SK-N-SH (cell line): ENCODE measurements at regions not wholly inside any gene's neighbourhood (a gene's known extent, or its start where the extent isn't known, plus 50 kb on each side); places are given as distances from the start of the nearest gene placed in this dataset.

Experiments used
- CTCF ChIA-PET: fragments of 300-600, 350-600 bp; formaldehyde crosslinking; extraction: SDS; loops from one replicate; lab custom pipeline; 2021; lab: Yijun Ruan, JAX
- POLR2A ChIA-PET: fragments of 350-600 bp; sonication (Branson Sonifier 250); formaldehyde crosslinking; extraction: SDS; loops from one replicate; lab custom pipeline; 2020; ENCODE audit warnings: antibody characterized with exemption, inconsistent platforms; lab: Yijun Ruan, JAX
- DNase-seq: peaks from one replicate; pipeline ENCODE4 v3.0.0; 2012
- H2AFZ ChIP-seq: fragments of 200-600 bp; sonication (generic); 2 replicates; pipeline ENCODE4 v1.8.1; 2016; ENCODE audit warnings: antibody characterized with exemption, mild to moderate bottlenecking, low read depth
- H3F3A ChIP-seq: fragments of 200-600 bp; sonication (generic); replicated peaks from 2 replicates; pipeline ENCODE3; 2016; ENCODE audit warnings: antibody characterized with exemption, mild to moderate bottlenecking; ENCODE audit not compliant: insufficient read depth
- H3K27ac ChIP-seq, 2 experiments: fragments of 200-500 bp in 1 of 2; fragments of 200-600 bp in 1 of 2; sonication (Bioruptor generic) in 1 of 2; sonication (generic), shearing (Covaris generic) in 1 of 2; 2 replicates each; pipeline versions ENCODE4 v1.5.1 to v1.6.1; 2014 to 2016; ENCODE audit warnings: low read depth in 2 of 2, inconsistent platforms in 1 of 2, low read length in 1 of 2, mild to moderate bottlenecking in 1 of 2, mixed read lengths in 1 of 2
- H3K27me3 ChIP-seq: fragments of 200-600 bp; sonication (generic), shearing (Covaris generic); 2 replicates; pipeline ENCODE4 v1.6.1; 2016; ENCODE audit warnings: mixed run types; ENCODE audit not compliant: insufficient read depth
- H3K36me3 ChIP-seq, 2 experiments: fragments of 200-500 bp in 1 of 2; fragments of 200-600 bp in 1 of 2; sonication (Bioruptor generic) in 1 of 2; sonication (generic) in 1 of 2; replicated peaks in 1 of 2; 2 replicates each; pipeline versions ENCODE3 to v1.5.1; 2014 to 2016; ENCODE audit warnings: low read length in 1 of 2, mild to moderate bottlenecking in 1 of 2; ENCODE audit not compliant: insufficient read depth in 2 of 2, control insufficient read depth in 1 of 2
- H3K4me1 ChIP-seq, 2 experiments: fragments of 200-500 bp in 1 of 2; fragments of 200-600 bp in 1 of 2; sonication (Bioruptor generic) in 1 of 2; sonication (generic), shearing (Covaris generic) in 1 of 2; 2 replicates each; pipeline versions ENCODE4 v1.5.1 to v1.6.1; 2014 to 2016; ENCODE audit warnings: low read depth in 1 of 2, low read length in 1 of 2, mixed run types in 1 of 2; ENCODE audit not compliant: insufficient read depth in 2 of 2, control insufficient read depth in 1 of 2
- H3K4me2 ChIP-seq: fragments of 200-600 bp; sonication (generic), shearing (Covaris generic); 2 replicates; pipeline ENCODE4 v1.6.1; 2017; ENCODE audit warnings: mixed run types
- H3K4me3 ChIP-seq, 2 experiments: fragments of 200-500 bp in 1 of 2; fragments of 200-600 bp in 1 of 2; sonication (Bioruptor generic) in 1 of 2; sonication (generic), shearing (Covaris generic) in 1 of 2; 2 replicates each; pipeline versions ENCODE4 v1.5.1 to v1.8.1; 2014 to 2016; ENCODE audit warnings: low read depth in 2 of 2, inconsistent platforms in 1 of 2, low read length in 1 of 2, mild to moderate bottlenecking in 1 of 2, mixed read lengths in 1 of 2, moderate library complexity in 1 of 2
- H3K79me2 ChIP-seq: fragments of 200-600 bp; sonication (generic); 2 replicates; pipeline ENCODE4 v1.8.1; 2017; ENCODE audit warnings: mild to moderate bottlenecking; ENCODE audit not compliant: insufficient read depth
- H3K9ac ChIP-seq: fragments of 200-600 bp; sonication (generic); 2 replicates; pipeline ENCODE4 v1.6.1; 2017; ENCODE audit warnings: mixed run types
- H3K9me2 ChIP-seq: fragments of 200-600 bp; sonication (generic); 2 replicates; pipeline ENCODE4 v1.6.1; 2017; ENCODE audit warnings: mixed run types
- H3K9me3 ChIP-seq: fragments of 200-600 bp; sonication (generic); 2 replicates; pipeline ENCODE4 v1.6.1; 2017; ENCODE audit warnings: mixed run types, mild to moderate bottlenecking, moderate library complexity
- H4K20me1 ChIP-seq: fragments of 200-600 bp; sonication (generic); 2 replicates; pipeline ENCODE4 v1.6.1; 2017; ENCODE audit warnings: mild to moderate bottlenecking, mixed run types; ENCODE audit not compliant: insufficient read depth
- CHD2 ChIP-seq: fragments of 150-350 bp; IDR thresholded peaks from 2 replicates; pipeline ENCODE4 v1.6.1; 2018; ENCODE audit warnings: low read length; ENCODE audit not compliant: partially characterized antibody
- ELF1 ChIP-seq: IDR thresholded peaks from 2 replicates; pipeline ENCODE4 v1.4.0; 2012
- EP300 ChIP-seq, 2 experiments: IDR thresholded peaks; 2 replicates each; pipeline versions ENCODE4 v1.4.0 to v1.6.1; 2012; ENCODE audit warnings: borderline replicate concordance in 1 of 2, low read depth in 1 of 2, low read length in 1 of 2
- EZH2phosphoT487 ChIP-seq: fragments of 200-600 bp; sonication (generic); IDR thresholded peaks from 2 replicates; pipeline ENCODE4 v1.6.1; 2017; ENCODE audit warnings: low read depth, mixed run types, mild to moderate bottlenecking, antibody characterized with exemption, moderate library complexity, borderline replicate concordance
- FOSL2 ChIP-seq: IDR thresholded peaks from 2 replicates; pipeline ENCODE4 v1.4.0; 2012; ENCODE audit warnings: low read depth, mild to moderate bottlenecking, moderate library complexity, borderline replicate concordance
- GABPA ChIP-seq: IDR thresholded peaks from 2 replicates; pipeline ENCODE4 v1.4.0; 2012; ENCODE audit warnings: low read depth, mild to moderate bottlenecking
- POLR2AphosphoS5 ChIP-seq: IDR thresholded peaks from 2 replicates; pipeline ENCODE4 v1.6.1; 2012; ENCODE audit warnings: low read depth, low read length
- RFX5 ChIP-seq: IDR thresholded peaks from 2 replicates; pipeline ENCODE4 v1.6.1; 2012; ENCODE audit warnings: mild to moderate bottlenecking, improper control_type of control experiment, low read length
- SIN3A ChIP-seq: IDR thresholded peaks from 2 replicates; pipeline ENCODE4 v1.6.1; 2012; ENCODE audit warnings: low read depth, mild to moderate bottlenecking, low read length, moderate library complexity, borderline replicate concordance
- TCF12 ChIP-seq: IDR thresholded peaks from 2 replicates; pipeline ENCODE4 v1.4.0; 2012
- USF1 ChIP-seq: IDR thresholded peaks from 2 replicates; pipeline ENCODE4 v1.4.0; 2012; ENCODE audit warnings: low read depth, borderline replicate concordance
- WGBS: methylation state at CpG from one replicate; pipeline ENCODE4 v1.1.6; 2017; ENCODE audit warnings: low lambda C conversion rate; 5-methylcytosine and 5-hydroxymethylcytosine counted together

DNA sequence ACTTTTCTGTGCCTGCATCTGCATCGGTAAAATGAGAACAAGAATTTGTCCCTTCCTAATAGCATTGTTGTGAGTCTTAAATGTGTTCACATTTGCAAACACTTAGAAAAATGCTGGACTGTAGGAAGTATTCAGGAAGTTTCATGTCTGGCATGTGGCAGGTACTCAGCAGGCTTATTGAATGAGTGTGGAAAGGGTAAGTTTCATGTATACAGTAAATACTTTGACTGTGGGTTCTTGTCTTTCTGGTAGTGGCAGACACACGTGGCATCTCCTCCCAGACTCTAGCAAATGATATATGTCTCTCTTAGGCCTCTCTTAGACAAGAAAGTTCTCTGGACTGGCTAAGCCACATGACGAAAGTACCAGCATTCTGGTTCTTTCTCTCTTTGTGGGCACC, 179.2 kb downstream of the C11orf91 start:
- CTCF ChIA-PET: no interaction called here
- H3K79me2 ChIP-seq: peaks cover 97% of the 10 kb centered on the region

GRCh38 chr11:33520112-33520511, 180.5 kb downstream of the C11orf91 start:
- Histone ChIP-seq H3K4me3 (no peak overlapping the region), H4K20me1 (peaks cover 9% of the 10 kb centered on the region; the same call in 1 of the 2 replicates), H3K4me2 (no peak overlapping the region)
- TF ChIP-seq CHD2 (no peak), GABPA (no peak), EP300 (IDR thresholded peaks at IDR 0.05; ENCODE audit: borderline replicate concordance in 1 of 2, low read depth in 1 of 2, low read length in 1 of 2) (no peak), RFX5 (no peak)
- TF ChIP-seq, all 33 proteins: peak for 0
- Histone ChIP-seq H3K9me2 (no peaks in the 10 kb centered on the region), H3F3A (peaks cover 29% of the 10 kb centered on the region), H3K9me3 (no peaks in the 10 kb centered on the region), H3K9ac (no peak overlapping the region), H3K27me3 (no peaks in the 10 kb centered on the region), H3K79me2 (peaks cover 92% of the 10 kb centered on the region), H3K4me1 (no peaks in the 10 kb centered on the region; a peak in 1 of 4 replicates), H3K27ac (no peak overlapping the region), H2AFZ (no peak overlapping the region), H3K36me3 (peaks cover 0 to 16% of the 10 kb centered on the region in 2 experiments)
- ChIA-PET POLR2A (no interaction called here), CTCF (interaction anchor here (0.6 to 1.3 kb wide), 2 partner anchors 18 to 49 kb away, joined by 3 to 6 read pairs; no protein-coding TSS in a partner anchor)
- no peak for DNase-seq
- 8% methylated on average over 1 of the region's 1 CpG for WGBS

More for the DNA sequence above, 179.2 kb downstream of the C11orf91 start:
- Histone ChIP-seq H3K4me3 (no peak overlapping the region), H2AFZ (no peak overlapping the region), H3K27me3 (no peaks in the 10 kb centered on the region), H4K20me1 (0 out of 2 replicates have a peak, but pooled peaks cover 4% of the 10 kb centered on the region), H3K36me3 (peaks cover 0 to 20% of the 10 kb centered on the region in 2 experiments), H3K27ac (no peak overlapping the region), H3K9ac (no peak overlapping the region), H3F3A (peaks cover 29% of the 10 kb centered on the region), H3K9me2 (no peaks in the 10 kb centered on the region), H3K9me3 (no peaks in the 10 kb centered on the region), H3K4me2 (no peak overlapping the region), H3K4me1 (no peaks in the 10 kb centered on the region)
- POLR2A ChIA-PET: no interaction called here
- DNase-seq: no peak
- no peak for TF ChIP-seq POLR2AphosphoS5
- no peak for TF ChIP-seq FOSL2
- no peak for TF ChIP-seq ELF1
- TF ChIP-seq SIN3A: no peak
- TF ChIP-seq EZH2phosphoT487: no peak
- WGBS: 90% methylated on average over 3 of the region's 3 CpGs

GRCh38 chr11:33515347-33515746, 185.3 kb downstream of the C11orf91 start:
- no peak for DNase-seq
- POLR2A ChIA-PET: no interaction called here

More at GRCh38 chr11:33515347-33515746, 185.3 kb downstream of the C11orf91 start:
- Histone ChIP-seq H3K4me1 (no peaks in the 10 kb centered on the region; a peak in 1 of 4 replicates), H3K36me3 (peaks cover 2 to 21% of the 10 kb centered on the region in 2 experiments), H3F3A (peaks cover 4% of the 10 kb centered on the region), H3K9me2 (no peaks in the 10 kb centered on the region), H4K20me1 (peaks cover 30% of the 10 kb centered on the region), H3K4me2 (no peak overlapping the region), H3K9ac (no peak overlapping the region), H3K79me2 (peaks cover 95% of the 10 kb centered on the region), H2AFZ (no peak overlapping the region), H3K27ac (0 out of 4 replicates have a peak overlapping the region, but pooled peaks of 1 of the 2 experiments have one; percentile 17), H3K4me3 (no peak overlapping the region), H3K27me3 (no peaks in the 10 kb centered on the region), H3K9me3 (no peaks in the 10 kb centered on the region)
- 63% methylated on average over 4 of the region's 5 CpGs for WGBS
- CTCF ChIA-PET: no interaction called here
- peak; percentile 44; the same call in 1 of the 2 replicates for TF ChIP-seq USF1
- TF ChIP-seq SIN3A: no peak
- peak; percentile 25; the same call in 1 of the 2 replicates for TF ChIP-seq TCF12
